IMR-90 (cell line): ENCODE measurements at regions not wholly inside any gene's neighbourhood (a gene's known extent, or its start where the extent isn't known, plus 50 kb on each side); places are given as distances from the start of the nearest gene placed in this dataset.

Experiments
- ATAC-seq: fragments of 200-7000 bp; cut with Tn5 transposase; 2 replicates; pipeline ENCODE4 v1.9.1; 2020; ENCODE audit warnings: low read depth, mild to moderate bottlenecking, moderate library complexity
- BruUV-seq: library from RNA; stranded (reverse); fragments of 400-500 nt; replicated peaks from 2 replicates; lab custom pipeline; 2021; lab: Mats Ljungman, UMichigan
- CTCF ChIA-PET: fragments of 300-600 bp; formaldehyde crosslinking; extraction: SDS; loops from one replicate; lab custom pipeline; 2021; ENCODE audit warnings: antibody characterized with exemption; lab: Yijun Ruan, JAX
- POLR2A ChIA-PET: fragments of 300-600 bp; sonication (Branson Sonifier 250); formaldehyde crosslinking; loops from one replicate; lab custom pipeline; 2022; ENCODE audit warnings: antibody characterized with exemption; ENCODE audit not compliant: unreplicated experiment; lab: Charles Lee
- DNase-seq: peaks from one replicate; pipeline ENCODE4 v3.0.0; 2013
- H2AFZ ChIP-seq: replicated peaks from 2 replicates; pipeline ENCODE3; 2013; ENCODE audit warnings: low read length, mild to moderate bottlenecking; ENCODE audit not compliant: poor library complexity
- H2AK5ac ChIP-seq: 2 replicates; pipeline ENCODE4 v1.6.1; 2013; ENCODE audit warnings: low read depth, low read length, inconsistent platforms
- H2AK9ac ChIP-seq: replicated peaks from 2 replicates; pipeline ENCODE3; 2013; ENCODE audit warnings: mild to moderate bottlenecking, low read depth, low read length, moderate library complexity; ENCODE audit not compliant: poor library complexity
- H2BK120ac ChIP-seq: 2 replicates; pipeline ENCODE4 v1.6.1; 2013; ENCODE audit warnings: low read depth, low read length, inconsistent platforms
- H2BK15ac ChIP-seq: 3 replicates; pipeline ENCODE4 v1.6.1; 2013; ENCODE audit warnings: low read depth, low read length, inconsistent platforms
- H2BK20ac ChIP-seq: 2 replicates; pipeline ENCODE4 v1.6.1; 2013; ENCODE audit warnings: low read depth, mild to moderate bottlenecking, inconsistent platforms, low read length, moderate library complexity
- H2BK5ac ChIP-seq: 2 replicates; pipeline ENCODE4 v1.6.1; 2013; ENCODE audit warnings: mild to moderate bottlenecking, low read depth, low read length, inconsistent platforms; ENCODE audit not compliant: poor library complexity, severe bottlenecking
- H3K14ac ChIP-seq: replicated peaks from 2 replicates; pipeline ENCODE4 v1.6.1; 2013; ENCODE audit warnings: low read depth, low read length, inconsistent platforms
- H3K18ac ChIP-seq: 2 replicates; pipeline ENCODE4 v1.6.1; 2013; ENCODE audit warnings: low read depth, low read length, control low read depth
- H3K23ac ChIP-seq: 2 replicates; pipeline ENCODE4 v1.6.1; 2013; ENCODE audit warnings: low read depth, low read length, inconsistent platforms
- H3K27ac ChIP-seq: 2 replicates; pipeline ENCODE4 v1.5.1; 2013; ENCODE audit warnings: mild to moderate bottlenecking, control low read depth, low read length; ENCODE audit not compliant: insufficient read depth
- H3K27me3 ChIP-seq: 2 replicates; pipeline ENCODE4 v1.6.1; 2013; ENCODE audit warnings: low read length; ENCODE audit not compliant: control insufficient read depth, insufficient read depth
- H3K36me3 ChIP-seq: 2 replicates; pipeline ENCODE4 v1.6.1; 2013; ENCODE audit warnings: low read length, mixed read lengths; ENCODE audit not compliant: control insufficient read depth, insufficient read depth
- H3K4ac ChIP-seq: 2 replicates; pipeline ENCODE4 v1.6.1; 2013; ENCODE audit warnings: low read depth, low read length, inconsistent platforms
- H3K4me1 ChIP-seq: 2 replicates; pipeline ENCODE4 v1.6.1; 2013; ENCODE audit warnings: low read length, mixed read lengths; ENCODE audit not compliant: control insufficient read depth, insufficient read depth
- H3K4me2 ChIP-seq: 2 replicates; pipeline ENCODE4 v1.6.1; 2013; ENCODE audit warnings: low read depth, mild to moderate bottlenecking, control low read depth, low read length, moderate library complexity
- H3K4me3 ChIP-seq: 2 replicates; pipeline ENCODE4 v1.5.1; 2013; ENCODE audit warnings: low read depth, mild to moderate bottlenecking, control low read depth, low read length, moderate library complexity; ENCODE audit not compliant: insufficient read depth
- H3K56ac ChIP-seq: 2 replicates; pipeline ENCODE4 v1.6.1; 2013; ENCODE audit warnings: low read length, inconsistent platforms; ENCODE audit not compliant: insufficient read depth; ENCODE audit errors: extremely low read depth
- H3K79me1 ChIP-seq, 2 experiments: 2 replicates each; pipeline ENCODE4 v1.6.1; 2013; ENCODE audit warnings: low read length in 2 of 2, inconsistent platforms in 1 of 2, low read depth in 1 of 2
- H3K9ac ChIP-seq: 2 replicates; pipeline ENCODE4 v1.6.1; 2013; ENCODE audit warnings: low read depth, low read length, control low read depth
- H3K9me1 ChIP-seq: 2 replicates; pipeline ENCODE4 v1.6.1; 2013; ENCODE audit warnings: low read length, inconsistent platforms; ENCODE audit not compliant: insufficient read depth
- H3K9me3 ChIP-seq: 2 replicates; pipeline ENCODE4 v1.6.1; 2013; ENCODE audit warnings: low read length; ENCODE audit not compliant: control insufficient read depth, insufficient read depth
- H4K20me1 ChIP-seq: 2 replicates; pipeline ENCODE4 v1.6.1; 2013; ENCODE audit warnings: low read length, inconsistent platforms; ENCODE audit not compliant: insufficient read depth
- H4K5ac ChIP-seq: 2 replicates; pipeline ENCODE4 v1.6.1; 2013; ENCODE audit warnings: mild to moderate bottlenecking, low read depth, low read length, control low read depth
- H4K8ac ChIP-seq, 2 experiments: 2 replicates each; pipeline ENCODE4 v1.6.1; 2013; ENCODE audit warnings: low read depth in 2 of 2, low read length in 2 of 2, control low read depth in 1 of 2, inconsistent platforms in 1 of 2
- H4K91ac ChIP-seq: 2 replicates; pipeline ENCODE4 v1.6.1; 2013; ENCODE audit warnings: low read depth, low read length, inconsistent platforms; ENCODE audit not compliant: insufficient read depth
- BHLHE40 ChIP-seq: fragments of 150-350 bp; IDR thresholded peaks from 2 replicates; pipeline ENCODE4 v1.6.1; 2016; ENCODE audit warnings: mild to moderate bottlenecking, low read depth, low read length
- FOS ChIP-seq: fragments of 150-350 bp; IDR thresholded peaks from 2 replicates; pipeline ENCODE4 v1.6.1; 2016; ENCODE audit warnings: low read depth, low read length
- MXI1 ChIP-seq: IDR thresholded peaks from 2 replicates; pipeline ENCODE4 v1.6.1; 2012; ENCODE audit warnings: low read depth, mild to moderate bottlenecking, low read length, moderate library complexity, borderline replicate concordance
- NFE2L2 ChIP-seq: fragments of 150-350 bp; IDR thresholded peaks from 2 replicates; pipeline ENCODE4 v1.6.1; 2016; ENCODE audit warnings: low read depth, mild to moderate bottlenecking, low read length
- POLR2A ChIP-seq: IDR thresholded peaks from 2 replicates; pipeline ENCODE4 v1.6.1; 2012; ENCODE audit warnings: mild to moderate bottlenecking, low read depth, low read length
- RFX5 ChIP-seq: IDR thresholded peaks from 2 replicates; pipeline ENCODE4 v1.8.0; 2012; ENCODE audit warnings: low read depth, mild to moderate bottlenecking, low read length, moderate library complexity
- WGBS, 2 experiments: methylation state at CpG; one replicate each; pipeline versions ENCODE4 v1.1.5 to v1.1.7; 2013; ENCODE audit warnings: missing lambda C conversion rate in 2 of 2; ENCODE audit not compliant: insufficient read length in 1 of 2; ENCODE audit errors: extremely low coverage in 2 of 2; 5-methylcytosine and 5-hydroxymethylcytosine counted together
- dilution Hi-C: fragments of 300-500 bp; cut with HindIII; formaldehyde crosslinking; loops from one replicate; pipeline ENCODE4 v1.14.3; 2018; ENCODE audit warnings: low sequenced_read_pairs; ENCODE audit not compliant: unreplicated experiment
- in situ Hi-C: fragments of 300-500 bp; cut with MboI; formaldehyde crosslinking; loops from 3 replicates; pipeline ENCODE4 v1.14.3; 2019; ENCODE audit warnings: low sequenced_read_pairs, inconsistent platforms, mixed read lengths
- intact Hi-C: fragments of 100-400 bp; cut with micrococcal nuclease; formaldehyde crosslinking; loops from 2 replicates; pipeline ENCODE4 v1.10.0; 2022

DNA sequence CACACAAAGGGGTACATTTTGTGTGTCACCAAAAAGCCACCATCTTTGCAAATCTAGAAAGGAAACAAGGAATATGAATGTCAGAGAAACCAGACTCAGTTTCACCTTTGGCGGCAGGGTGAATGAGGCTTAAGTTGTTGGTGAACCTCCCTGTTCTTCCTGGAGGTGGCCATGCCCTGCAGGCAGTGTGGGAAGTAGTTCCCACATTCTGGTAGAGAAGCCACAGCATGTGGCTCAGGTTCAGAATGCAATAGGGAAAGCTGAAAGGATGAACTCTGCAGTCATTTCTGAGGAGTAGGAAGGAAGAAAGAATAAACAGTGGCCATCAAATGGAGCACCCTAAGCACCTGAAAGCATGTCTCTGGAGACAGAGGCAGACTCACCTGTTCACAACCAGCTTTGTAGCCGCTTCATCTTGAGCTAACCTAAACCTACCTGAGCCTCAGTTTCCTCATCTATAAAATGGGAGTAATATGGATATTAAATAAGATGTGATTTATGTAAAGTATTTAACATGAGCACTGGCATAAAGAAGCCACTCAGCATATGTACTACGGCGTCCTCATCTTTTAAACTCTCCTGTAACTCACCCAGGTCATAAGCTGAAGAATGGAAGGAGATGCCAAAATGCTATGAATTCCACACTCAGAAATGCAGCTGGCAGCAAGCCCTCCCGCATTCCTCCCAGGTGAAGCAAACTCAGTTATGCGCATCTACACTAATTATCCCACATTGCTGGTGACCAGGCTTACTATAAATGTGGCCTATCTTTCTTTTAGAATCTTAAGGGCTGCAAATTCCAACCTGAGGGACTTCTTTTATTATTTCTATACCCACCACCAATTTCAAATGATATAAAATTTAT is 86.0 kb downstream of the ZNF608 start:
- Histone ChIP-seq H3K56ac (peak overlapping the region; percentile 41; the same call in 1 of the 2 replicates), H2AK5ac (peak overlapping the region; percentile 96), H3K23ac (peak overlapping the region; percentile 91), H3K36me3 (no peaks in the 10 kb centered on the region), H3K27me3 (no peaks in the 10 kb centered on the region), H3K4me2 (no peak overlapping the region), H2BK20ac (peak overlapping the region; percentile 82), H4K20me1 (no peaks in the 10 kb centered on the region), H3K9me1 (peaks cover 20% of the 10 kb centered on the region), H4K8ac (peak overlapping the region; percentile 64 to 87), H3K4me1 (peaks cover 31% of the 10 kb centered on the region), H3K27ac (peak overlapping the region; percentile 88), H3K9me3 (no peaks in the 10 kb centered on the region), H2AK9ac (no peak overlapping the region), H4K91ac (peak overlapping the region; percentile 91), H2AFZ (peak overlapping the region; percentile 49), H3K4me3 (no peak overlapping the region), H3K14ac (peak overlapping the region; percentile 64), H3K79me1 (peaks cover 25 to 66% of the 10 kb centered on the region in 2 experiments), H4K5ac (peak overlapping the region; percentile 84), H2BK15ac (peak overlapping the region; percentile 95), H2BK5ac (peak overlapping the region; percentile 89), H3K4ac (peak overlapping the region; percentile 95), H3K9ac (peak overlapping the region; percentile 31; the same call in 1 of the 2 replicates), H3K18ac (peak overlapping the region; percentile 94), H2BK120ac (peak overlapping the region; percentile 95)
- ChIA-PET POLR2A (interaction anchor here (0.6 kb wide), 3 partner anchors 10 to 1124 kb away, joined by 3 read pairs; no protein-coding TSS in a partner anchor), CTCF (interaction anchor here (1.2 kb wide), 1 partner anchor 57 kb away, joined by 3 read pairs; no protein-coding TSS in a partner anchor)
- ATAC-seq (no peak), DNase-seq (no peak)
- TF ChIP-seq NFE2L2 (no peak), MXI1 (no peak), FOS (no peak), POLR2A (no peak), BHLHE40 (no peak), RFX5 (no peak)
- BruUV-seq = no TSS peak
- dilution Hi-C loops = no loop called here
- in situ Hi-C loops = no loop called here
- WGBS, 2 experiments = 86% methylated on average over 1 of the region's 6 CpGs; no CpG with 5 or more reads in 1 of the 2 experiments
- intact Hi-C loops = no loop called here
